NCI-H1436 (cell line): ENCODE measurements at regions not wholly inside any gene's neighbourhood (a gene's known extent, or its start where the extent isn't known, plus 50 kb on each side); places are given as distances from the start of the nearest gene placed in this dataset.
A peak's percentile ranks its signal among the peaks of the same experiment; 100 is the strongest.

Experiments
- DNase-seq: peaks from one replicate; lab custom pipeline; 2025; lab: John Stamatoyannopoulos, UW

- DNase-seq = peak; percentile 82
Measured at GRCh38 chr3:177569875-177570657, 372.8 kb upstream of the TBL1XR1 start.

GRCh38 chr3:177571271-177571943 lies 374.1 kb upstream of the TBL1XR1 start:
- no peak for DNase-seq

GRCh38 chr3:177571944-177572315 lies 374.6 kb upstream of the TBL1XR1 start:
- DNase-seq = no peak

- DNase-seq = peak; percentile 59
Measured at GRCh38 chr3:177574222-177574856, 377.1 kb upstream of the TBL1XR1 start.

- no peak for DNase-seq
Measured at GRCh38 chr3:177576746-177577145, 379.5 kb upstream of the TBL1XR1 start.

GRCh38 chr3:177578488-177578887 lies 381.2 kb upstream of the TBL1XR1 start:
- DNase-seq = no peak

GRCh38 chr3:177579419-177579818 lies 382.1 kb upstream of the TBL1XR1 start:
- no peak for DNase-seq

GRCh38 chr3:177580437-177580836 lies 383.2 kb upstream of the TBL1XR1 start:
- no peak for DNase-seq

GRCh38 chr3:177585271-177585670 lies 388.0 kb upstream of the TBL1XR1 start:
- no peak for DNase-seq

- DNase-seq = no peak
Measured at GRCh38 chr3:177589041-177589650, 391.9 kb upstream of the TBL1XR1 start.

GRCh38 chr3:177589911-177590381 lies 392.7 kb upstream of the TBL1XR1 start:
- peak; percentile 81 for DNase-seq

- no peak for DNase-seq
Measured at GRCh38 chr3:177590826-177591225, 393.5 kb upstream of the TBL1XR1 start.

GRCh38 chr3:177591379-177591778 lies 394.1 kb upstream of the TBL1XR1 start:
- DNase-seq = no peak

GRCh38 chr3:177594096-177594495 lies 396.8 kb upstream of the TBL1XR1 start:
- DNase-seq = no peak

- no peak for DNase-seq
Measured at GRCh38 chr3:177595530-177596188, 398.4 kb upstream of the TBL1XR1 start.

- no peak for DNase-seq
Measured at GRCh38 chr3:177596248-177596815, 399.1 kb upstream of the TBL1XR1 start.

- no peak for DNase-seq
Measured at GRCh38 chr3:177596816-177597271, 399.6 kb upstream of the TBL1XR1 start.

GRCh38 chr3:177597311-177598096 lies 400.2 kb upstream of the TBL1XR1 start:
- DNase-seq = peak; percentile 89

GRCh38 chr3:177598097-177598833 lies 401.0 kb upstream of the TBL1XR1 start:
- DNase-seq = no peak

GRCh38 chr3:177599326-177599725 lies 402.0 kb upstream of the TBL1XR1 start:
- no peak for DNase-seq
